Lung (tissue), 11 donors: ENCODE measurements at regions not wholly inside any gene's neighbourhood (a gene's known extent, or its start where the extent isn't known, plus 50 kb on each side); places are given as distances from the start of the nearest gene placed in this dataset.

Source experiments
- ATAC-seq: fragments of 200-7000 bp; cut with Tn5 transposase; one replicate; pipeline ENCODE4 v1.9.1; 2020; ENCODE audit warnings: moderate number of reproducible peaks; ENCODE audit not compliant: insufficient read depth, low FRiP score
- DNase-seq, 3 donors: peaks; one replicate each; pipeline ENCODE4 v3.0.0-alpha.2; 2013 to 2017
- H3K27ac ChIP-seq, 2 donors: one replicate each; pipeline ENCODE4 v1.5.1; 2013; ENCODE audit warnings: mild to moderate bottlenecking in 2 of 2, moderate library complexity in 2 of 2, control low read depth in 1 of 2, inconsistent platforms in 1 of 2, low read depth in 1 of 2, low read length in 1 of 2
- H3K27me3 ChIP-seq, 3 donors: one replicate each; pipeline ENCODE4 v1.5.1; 2013; ENCODE audit warnings: low read length in 2 of 3; ENCODE audit not compliant: control insufficient read depth in 3 of 3, insufficient read depth in 3 of 3
- H3K36me3 ChIP-seq, 4 donors: one replicate each; pipeline ENCODE4 v1.5.1; 2013; ENCODE audit warnings: low read length in 4 of 4, mild to moderate bottlenecking in 1 of 4, moderate library complexity in 1 of 4; ENCODE audit not compliant: control insufficient read depth in 4 of 4, insufficient read depth in 4 of 4
- H3K4me1 ChIP-seq, 5 donors: one replicate each; pipeline ENCODE4 v1.5.1; 2013; ENCODE audit warnings: low read length in 5 of 5, mild to moderate bottlenecking in 2 of 5, moderate library complexity in 1 of 5; ENCODE audit not compliant: control insufficient read depth in 5 of 5, insufficient read depth in 5 of 5
- H3K4me3 ChIP-seq: one replicate; pipeline ENCODE4 v1.5.1; 2013; ENCODE audit warnings: mild to moderate bottlenecking, control low read depth, moderate library complexity
- H3K9ac ChIP-seq, 2 donors: one replicate each; pipeline ENCODE4 v1.5.1; 2013; ENCODE audit warnings: low read length in 2 of 2, control low read depth in 1 of 2; ENCODE audit not compliant: insufficient read depth in 1 of 2
- H3K9me3 ChIP-seq, 4 donors: one replicate each; pipeline ENCODE4 v1.5.1; 2013; ENCODE audit warnings: low read length in 3 of 4, mild to moderate bottlenecking in 1 of 4, moderate library complexity in 1 of 4; ENCODE audit not compliant: control insufficient read depth in 4 of 4, insufficient read depth in 3 of 4
- WGBS, 2 donors: extraction: QIAGEN DNeasy Blood & Tissue Kit; methylation state at CpG; one replicate each; pipeline ENCODE4 v1.1.7; 2013; 5-methylcytosine and 5-hydroxymethylcytosine counted together
- TF ChIP-seq, protein P1 (sequence below): IDR thresholded peaks from 2 replicates; pipeline ENCODE4 v1.5.1; 2012; ENCODE audit warnings: mild to moderate bottlenecking; ENCODE audit errors: control extremely low read depth, extremely low read depth
- donor health status: control.
- donor health status: control.
- donor health status: Bipolar disorder and iron deficiency.
- donor health status: healthy.
- donor health status: DM: yes; HTN: yes; CAD: no.

DNA sequence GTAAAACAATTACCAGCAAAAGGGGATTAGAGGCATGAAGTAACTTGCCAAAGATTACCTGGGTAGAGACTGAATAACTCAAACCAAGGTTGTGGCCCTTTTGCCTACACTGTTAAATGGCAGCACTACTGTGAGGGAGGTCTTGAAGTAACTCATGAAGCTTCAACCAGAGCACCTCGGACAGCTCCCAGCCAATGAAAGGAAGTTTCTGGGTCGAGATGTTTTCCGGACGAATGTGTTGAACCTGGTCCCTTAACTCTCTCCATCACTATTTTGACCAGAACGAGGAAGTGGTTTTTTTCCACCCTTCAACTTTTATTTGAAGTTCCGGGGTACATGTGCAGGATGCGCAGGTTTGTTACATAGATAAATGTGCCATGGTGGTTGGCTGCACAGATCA lies 133.6 kb upstream of the PRKCQ start:
- TF ChIP-seq, protein P1, sequence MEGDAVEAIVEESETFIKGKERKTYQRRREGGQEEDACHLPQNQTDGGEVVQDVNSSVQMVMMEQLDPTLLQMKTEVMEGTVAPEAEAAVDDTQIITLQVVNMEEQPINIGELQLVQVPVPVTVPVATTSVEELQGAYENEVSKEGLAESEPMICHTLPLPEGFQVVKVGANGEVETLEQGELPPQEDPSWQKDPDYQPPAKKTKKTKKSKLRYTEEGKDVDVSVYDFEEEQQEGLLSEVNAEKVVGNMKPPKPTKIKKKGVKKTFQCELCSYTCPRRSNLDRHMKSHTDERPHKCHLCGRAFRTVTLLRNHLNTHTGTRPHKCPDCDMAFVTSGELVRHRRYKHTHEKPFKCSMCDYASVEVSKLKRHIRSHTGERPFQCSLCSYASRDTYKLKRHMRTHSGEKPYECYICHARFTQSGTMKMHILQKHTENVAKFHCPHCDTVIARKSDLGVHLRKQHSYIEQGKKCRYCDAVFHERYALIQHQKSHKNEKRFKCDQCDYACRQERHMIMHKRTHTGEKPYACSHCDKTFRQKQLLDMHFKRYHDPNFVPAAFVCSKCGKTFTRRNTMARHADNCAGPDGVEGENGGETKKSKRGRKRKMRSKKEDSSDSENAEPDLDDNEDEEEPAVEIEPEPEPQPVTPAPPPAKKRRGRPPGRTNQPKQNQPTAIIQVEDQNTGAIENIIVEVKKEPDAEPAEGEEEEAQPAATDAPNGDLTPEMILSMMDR, result no peak
- H3K36me3 ChIP-seq, result no peaks in the 10 kb centered on the region
- no peak overlapping the region for H3K4me3 ChIP-seq
- H3K27me3 ChIP-seq, result peaks cover 0 to 15% (median 8%) of the 10 kb centered on the region in 3 donors
- H3K27ac ChIP-seq, result no peak overlapping the region
- DNase-seq (peak in 1 of 3 donors; percentile 34), ATAC-seq (no peak)
- H3K4me1 ChIP-seq, result no peaks in the 10 kb centered on the region
- 20 to 39% methylated on average over 7 of the region's 7 CpGs for WGBS, 2 donors
- H3K9me3 ChIP-seq, result no peaks in the 10 kb centered on the region
- no peak overlapping the region for H3K9ac ChIP-seq

GRCh38 chr10:6713120-6713519 lies 133.0 kb upstream of the PRKCQ start:
- H3K9me3 ChIP-seq, result no peaks in the 10 kb centered on the region
- 69 to 87% methylated on average over 6 of the region's 6 CpGs for WGBS, 2 donors
- no peaks in the 10 kb centered on the region for H3K36me3 ChIP-seq
- no peaks in the 10 kb centered on the region for H3K4me1 ChIP-seq
- DNase-seq (no peak), ATAC-seq (no peak)
- H3K4me3 ChIP-seq, result no peak overlapping the region
- peaks cover 0 to 17% (median 8%) of the 10 kb centered on the region in 3 donors for H3K27me3 ChIP-seq
- H3K9ac ChIP-seq, result no peak overlapping the region
- TF ChIP-seq, protein P1, result no peak
- no peak overlapping the region for H3K27ac ChIP-seq

GRCh38 chr10:6711881-6712280 lies 131.8 kb upstream of the PRKCQ start:
- no peak for DNase-seq
- H3K9ac ChIP-seq, result no peak overlapping the region
- no peaks in the 10 kb centered on the region for H3K4me1 ChIP-seq
- no peaks in the 10 kb centered on the region for H3K9me3 ChIP-seq
- no peak overlapping the region for H3K27ac ChIP-seq
- peaks cover 3 to 19% (median 8%) of the 10 kb centered on the region in 3 donors for H3K27me3 ChIP-seq
- WGBS, 2 donors, result 46 to 57% methylated on average over 17 of the region's 17 CpGs
- TF ChIP-seq, protein P1, result no peak
- ATAC-seq, result no peak
- H3K4me3 ChIP-seq, result no peak overlapping the region
- H3K36me3 ChIP-seq, result no peaks in the 10 kb centered on the region

GRCh38 chr10:6711408-6711841 lies 131.3 kb upstream of the PRKCQ start:
- no peak overlapping the region for H3K4me3 ChIP-seq
- H3K27ac ChIP-seq, result no peak overlapping the region
- peaks cover 3 to 19% (median 8%) of the 10 kb centered on the region in 3 donors for H3K27me3 ChIP-seq
- no peaks in the 10 kb centered on the region for H3K36me3 ChIP-seq
- no peak overlapping the region for H3K9ac ChIP-seq
- no peaks in the 10 kb centered on the region for H3K4me1 ChIP-seq
- no peaks in the 10 kb centered on the region for H3K9me3 ChIP-seq
- DNase-seq (no peak), ATAC-seq (no peak)
- 67 to 69% methylated on average over 6 of the region's 6 CpGs for WGBS, 2 donors
- TF ChIP-seq, protein P1, result no peak
